B cell (primary cell): ENCODE measurements at regions not wholly inside any gene's neighbourhood (a gene's known extent, or its start where the extent isn't known, plus 50 kb on each side); places are given as distances from the start of the nearest gene placed in this dataset.
"Not testable (repeated sequence)": the region's sequence is repeated elsewhere in the genome, so short reads cannot be mapped to it uniquely, and the experiment has no call there.

Source experiments
- ATAC-seq: fragments of 200-7000 bp; cut with Tn5 transposase; one replicate; pipeline ENCODE4 v1.10.0; 2021; ENCODE audit warnings: low read depth, mild to moderate bottlenecking, moderate number of reproducible peaks, moderate library complexity
- CTCF ChIA-PET: fragments of 350-600 bp; sonication (Branson Sonifier 250); formaldehyde crosslinking; loops from one replicate; lab custom pipeline; 2021; ENCODE audit warnings: antibody characterized with exemption, inconsistent platforms; lab: Charles Lee
- POLR2A ChIA-PET: fragments of 350-600 bp; sonication (Branson Sonifier 250); formaldehyde crosslinking; loops from one replicate; lab custom pipeline; 2021; ENCODE audit warnings: antibody characterized with exemption; lab: Charles Lee
- DNase-seq: peaks from one replicate; pipeline ENCODE4 v3.0.0; 2013
- H2AFZ ChIP-seq: 2 replicates; pipeline ENCODE4 v1.6.1; 2012; ENCODE audit warnings: mild to moderate bottlenecking, low read depth, low read length; ENCODE audit not compliant: insufficient read depth, poor library complexity, severe bottlenecking
- H3K27ac ChIP-seq, 2 donors: 1 replicate in 1 of 2; 2 replicates in 1 of 2; pipeline ENCODE4 v1.5.1; 2012 to 2013; ENCODE audit warnings: low read length in 2 of 2, mild to moderate bottlenecking in 2 of 2, moderate library complexity in 1 of 2
- H3K27me3 ChIP-seq, 4 experiments: fragments of 200-600 bp in 1 of 4; sonication (generic) in 1 of 4; replicated peaks in 1 of 4; 1 replicate in 2 of 4; 2 replicates in 2 of 4; pipeline versions ENCODE4 v1.6.1 to v1.7.0; 2013 to 2016; ENCODE audit warnings: low read length in 3 of 4, mild to moderate bottlenecking in 2 of 4, mixed read lengths in 1 of 4, moderate library complexity in 1 of 4; ENCODE audit not compliant: insufficient read depth in 4 of 4, control insufficient read depth in 3 of 4; ENCODE audit errors: control extremely low read depth in 1 of 4
- H3K36me3 ChIP-seq, 2 experiments: replicated peaks in 1 of 2; 1 replicate in 1 of 2; 2 replicates in 1 of 2; pipeline versions ENCODE4 v1.6.1 to v1.7.1; 2013; ENCODE audit warnings: low read length in 1 of 2; ENCODE audit not compliant: insufficient read depth in 2 of 2, control insufficient read depth in 1 of 2; ENCODE audit errors: control extremely low read depth in 1 of 2, extremely low read depth in 1 of 2
- H3K4me1 ChIP-seq, 2 donors: fragments of 200-600 bp in 1 of 2; sonication (generic) in 1 of 2; 1 replicate in 1 of 2; 2 replicates in 1 of 2; pipeline versions ENCODE4 v1.5.1 to v1.6.1; 2013 to 2017; ENCODE audit warnings: low read length in 2 of 2; ENCODE audit not compliant: control insufficient read depth in 2 of 2, insufficient read depth in 2 of 2
- H3K4me2 ChIP-seq: replicated peaks from 2 replicates; pipeline ENCODE3; 2012; ENCODE audit warnings: mild to moderate bottlenecking, low read depth, low read length; ENCODE audit not compliant: poor library complexity, severe bottlenecking
- H3K4me3 ChIP-seq, 5 experiments: fragments of 200-600 bp in 1 of 5; sonication (generic) in 1 of 5; 1 replicate in 3 of 5; 2 replicates in 2 of 5; pipeline versions ENCODE4 v1.5.1 to v1.7.0; 2011 to 2016; ENCODE audit warnings: low read length in 4 of 5, mild to moderate bottlenecking in 4 of 5, low read depth in 2 of 5, control low read depth in 1 of 5, moderate library complexity in 1 of 5; ENCODE audit not compliant: insufficient read depth in 1 of 5; ENCODE audit errors: control extremely low read depth in 1 of 5, extremely low read depth in 1 of 5
- H3K79me2 ChIP-seq: fragments of 200-600 bp; sonication (generic); one replicate; pipeline ENCODE4 v1.6.0; 2016; ENCODE audit warnings: low read length; ENCODE audit not compliant: control insufficient read depth, insufficient read depth
- H3K9ac ChIP-seq: fragments of 200-600 bp; sonication (generic); 2 replicates; pipeline ENCODE4 v1.6.1; 2017; ENCODE audit warnings: mild to moderate bottlenecking, low read length, moderate library complexity
- H3K9me3 ChIP-seq, 3 donors: one replicate each; pipeline versions ENCODE4 v1.6.1 to v1.7.1; 2013; ENCODE audit warnings: low read length in 2 of 3; ENCODE audit not compliant: control insufficient read depth in 2 of 3, insufficient read depth in 1 of 3; ENCODE audit errors: control extremely low read depth in 1 of 3
- H4K20me1 ChIP-seq: 2 replicates; pipeline ENCODE4 v1.6.0; 2012; ENCODE audit warnings: mild to moderate bottlenecking, low read length; ENCODE audit not compliant: insufficient read depth, control insufficient read depth, poor library complexity, severe bottlenecking
- H3K27ac Mint-ChIP-seq: one replicate; pipeline ENCODE4 v1.8.0; 2021; ENCODE audit warnings: mixed read lengths
- H3K27me3 Mint-ChIP-seq: one replicate; pipeline ENCODE4 v1.8.0; 2021; ENCODE audit warnings: mixed read lengths
- H3K4me1 Mint-ChIP-seq: one replicate; pipeline ENCODE4 v1.8.0; 2021; ENCODE audit warnings: mixed read lengths
- H3K4me3 Mint-ChIP-seq: one replicate; pipeline ENCODE4 v1.8.0; 2021; ENCODE audit warnings: mixed read lengths
- H3K9me3 Mint-ChIP-seq: one replicate; pipeline ENCODE4 v1.8.0; 2022; ENCODE audit warnings: mixed read lengths; ENCODE audit not compliant: insufficient read depth
- EZH2 ChIP-seq: IDR thresholded peaks from 2 replicates; pipeline ENCODE4 v1.6.1; 2012; ENCODE audit warnings: borderline replicate concordance, low read depth, mild to moderate bottlenecking, moderate library complexity, low read length; ENCODE audit not compliant: insufficient read depth, poor library complexity, severe bottlenecking
- WGBS: methylation state at CpG from one replicate; pipeline ENCODE4 v1.1.5; 2013; ENCODE audit warnings: missing lambda C conversion rate; ENCODE audit not compliant: insufficient coverage; 5-methylcytosine and 5-hydroxymethylcytosine counted together
- intact Hi-C: fragments of 100-400 bp; cut with micrococcal nuclease; formaldehyde crosslinking; loops from one replicate; pipeline ENCODE4 v1.10.0; 2022
- TF ChIP-seq, protein P1 (sequence below): fragments of 200-600 bp; IDR thresholded peaks from one replicate; pipeline ENCODE4 v1.8.0; 2022; ENCODE audit warnings: antibody characterized with exemption, mild to moderate bottlenecking

DNA sequence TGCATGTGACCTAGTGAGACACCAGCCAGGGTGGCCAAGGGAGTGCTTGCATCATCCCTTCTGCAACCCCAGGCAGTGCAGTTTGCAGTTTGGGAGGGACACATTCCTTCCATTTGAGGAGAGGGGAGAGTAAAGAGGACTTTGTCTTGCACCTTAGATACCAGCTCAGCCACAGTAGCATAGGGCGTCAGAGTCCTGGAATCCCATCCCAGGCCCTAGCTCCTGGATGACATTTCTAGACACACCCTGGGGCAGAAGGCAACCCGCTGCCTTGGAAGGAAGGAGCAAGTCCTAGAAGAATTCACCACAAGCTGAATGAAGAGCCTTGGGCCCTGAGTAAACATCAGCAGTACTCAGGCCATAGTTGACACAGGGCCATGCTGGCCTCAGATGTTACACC, 680.4 kb upstream of the IMPG1 start:
- Histone ChIP-seq H3K4me1 (no peaks in the 10 kb centered on the region), H2AFZ (no peak overlapping the region), H3K27ac (no peak overlapping the region), H3K27me3 (no peaks in the 10 kb centered on the region), H4K20me1 (no peaks in the 10 kb centered on the region), H3K36me3 (no peaks in the 10 kb centered on the region), H3K4me3 (no peak overlapping the region), H3K9me3 (peaks cover 0 to 14% (median 0%) of the 10 kb centered on the region in 3 donors), H3K9ac (no peak overlapping the region), H3K79me2 (no peaks in the 10 kb centered on the region), H3K4me2 (no peak overlapping the region)
- Mint-ChIP-seq H3K27ac (no peak overlapping the region), H3K9me3 (peaks cover 2% of the 10 kb centered on the region), H3K27me3 (no peaks in the 10 kb centered on the region), H3K4me3 (no peak overlapping the region), H3K4me1 (no peaks in the 10 kb centered on the region)
- ChIA-PET CTCF (no interaction called here), POLR2A (no interaction called here)
- DNase-seq (no peak), ATAC-seq (no peak)
- no peak for TF ChIP-seq EZH2
- TF ChIP-seq, protein P1, sequence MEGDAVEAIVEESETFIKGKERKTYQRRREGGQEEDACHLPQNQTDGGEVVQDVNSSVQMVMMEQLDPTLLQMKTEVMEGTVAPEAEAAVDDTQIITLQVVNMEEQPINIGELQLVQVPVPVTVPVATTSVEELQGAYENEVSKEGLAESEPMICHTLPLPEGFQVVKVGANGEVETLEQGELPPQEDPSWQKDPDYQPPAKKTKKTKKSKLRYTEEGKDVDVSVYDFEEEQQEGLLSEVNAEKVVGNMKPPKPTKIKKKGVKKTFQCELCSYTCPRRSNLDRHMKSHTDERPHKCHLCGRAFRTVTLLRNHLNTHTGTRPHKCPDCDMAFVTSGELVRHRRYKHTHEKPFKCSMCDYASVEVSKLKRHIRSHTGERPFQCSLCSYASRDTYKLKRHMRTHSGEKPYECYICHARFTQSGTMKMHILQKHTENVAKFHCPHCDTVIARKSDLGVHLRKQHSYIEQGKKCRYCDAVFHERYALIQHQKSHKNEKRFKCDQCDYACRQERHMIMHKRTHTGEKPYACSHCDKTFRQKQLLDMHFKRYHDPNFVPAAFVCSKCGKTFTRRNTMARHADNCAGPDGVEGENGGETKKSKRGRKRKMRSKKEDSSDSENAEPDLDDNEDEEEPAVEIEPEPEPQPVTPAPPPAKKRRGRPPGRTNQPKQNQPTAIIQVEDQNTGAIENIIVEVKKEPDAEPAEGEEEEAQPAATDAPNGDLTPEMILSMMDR = no peak
- WGBS = 65% methylated on average over 2 of the region's 2 CpGs
- intact Hi-C loops = no loop called here

DNA sequence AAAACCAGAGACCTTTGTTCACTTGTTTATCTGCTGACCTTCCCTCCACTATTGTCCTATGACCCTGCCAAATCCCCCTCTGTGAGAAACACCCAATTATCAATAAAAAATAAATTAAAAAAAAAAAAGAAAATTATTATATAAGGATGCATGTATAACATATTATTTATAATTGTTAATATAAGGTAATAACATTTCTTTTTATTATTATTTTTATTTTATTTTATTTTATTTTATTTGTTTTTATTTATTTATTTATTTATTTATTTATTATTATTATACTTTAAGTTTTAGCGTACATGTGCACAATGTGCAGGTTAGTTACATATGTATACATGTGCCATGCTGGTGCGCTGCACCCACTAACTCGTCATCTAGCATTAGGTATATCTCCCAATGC, 672.9 kb upstream of the IMPG1 start:
- H3K9me3 ChIP-seq, H3K27me3 Mint-ChIP-seq, H3K4me1 ChIP-seq, CTCF ChIA-PET, H3K4me2 ChIP-seq, H3K4me1 Mint-ChIP-seq, H3K27ac ChIP-seq, H3K79me2 ChIP-seq, H3K9ac ChIP-seq, POLR2A ChIA-PET, H3K4me3 ChIP-seq, H4K20me1 ChIP-seq, H3K36me3 ChIP-seq, H3K4me3 Mint-ChIP-seq, H2AFZ ChIP-seq, ATAC-seq, H3K9me3 Mint-ChIP-seq, DNase-seq, H3K27me3 ChIP-seq, H3K27ac Mint-ChIP-seq, intact Hi-C loops: not testable (repeated sequence)
- WGBS = no CpG with 5 or more reads among the region's 3 CpGs

GRCh38 chr6:76744151-76744720, 671.8 kb upstream of the IMPG1 start:
- H3K27ac Mint-ChIP-seq, CTCF ChIA-PET, H3K4me2 ChIP-seq, H3K9me3 ChIP-seq, H4K20me1 ChIP-seq, H3K36me3 ChIP-seq, H3K4me3 ChIP-seq, H3K4me1 Mint-ChIP-seq, H3K4me1 ChIP-seq, H3K9ac ChIP-seq, H3K27ac ChIP-seq, intact Hi-C loops, POLR2A ChIA-PET, H3K27me3 ChIP-seq, H2AFZ ChIP-seq, H3K4me3 Mint-ChIP-seq, ATAC-seq, H3K9me3 Mint-ChIP-seq, H3K79me2 ChIP-seq, H3K27me3 Mint-ChIP-seq, DNase-seq: not testable (repeated sequence)
- WGBS = 91% methylated on average over 17 of the region's 38 CpGs
